ENCODE measurements at regions not wholly inside any gene's neighbourhood (a gene's known extent, or its start where the extent isn't known, plus 50 kb on each side); places are given as distances from the start of the nearest gene placed in this dataset.

DNA sequence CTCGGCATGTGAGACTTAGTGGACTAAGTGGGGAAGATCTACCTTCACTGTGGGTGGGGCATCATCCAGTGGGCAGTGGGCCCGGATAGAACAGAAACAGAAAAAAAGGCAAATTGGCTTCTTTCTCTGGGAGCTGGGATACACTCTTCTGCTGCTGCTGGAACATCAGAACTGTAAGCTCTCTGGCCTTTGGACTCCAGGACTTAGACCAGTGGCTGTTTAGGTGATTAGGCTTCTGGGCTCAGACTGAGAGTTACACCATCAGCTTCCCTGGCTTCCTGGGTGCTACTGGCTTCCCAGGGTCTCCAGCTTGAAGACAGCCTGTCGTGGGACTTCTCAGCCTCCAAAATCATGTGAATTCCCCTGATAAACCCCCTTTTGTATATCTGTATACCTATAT is 122.7 kb upstream of the SLC28A3 start:
- WGBS, result 55% methylated on average over 3 of the region's 3 CpGs
- Histone ChIP-seq H3K4me3 (no peak overlapping the region), H3K4me1 (no peaks in the 10 kb centered on the region), H3K36me3 (no peaks in the 10 kb centered on the region), H3K9me3 (peaks cover under 1% of the 10 kb centered on the region), H3K27me3 (no peaks in the 10 kb centered on the region), H3K27ac (no peak overlapping the region)
- DNase-seq (ENCODE audit: low spot score in 2 of 2), result no peak
- TF ChIP-seq, protein P1, sequence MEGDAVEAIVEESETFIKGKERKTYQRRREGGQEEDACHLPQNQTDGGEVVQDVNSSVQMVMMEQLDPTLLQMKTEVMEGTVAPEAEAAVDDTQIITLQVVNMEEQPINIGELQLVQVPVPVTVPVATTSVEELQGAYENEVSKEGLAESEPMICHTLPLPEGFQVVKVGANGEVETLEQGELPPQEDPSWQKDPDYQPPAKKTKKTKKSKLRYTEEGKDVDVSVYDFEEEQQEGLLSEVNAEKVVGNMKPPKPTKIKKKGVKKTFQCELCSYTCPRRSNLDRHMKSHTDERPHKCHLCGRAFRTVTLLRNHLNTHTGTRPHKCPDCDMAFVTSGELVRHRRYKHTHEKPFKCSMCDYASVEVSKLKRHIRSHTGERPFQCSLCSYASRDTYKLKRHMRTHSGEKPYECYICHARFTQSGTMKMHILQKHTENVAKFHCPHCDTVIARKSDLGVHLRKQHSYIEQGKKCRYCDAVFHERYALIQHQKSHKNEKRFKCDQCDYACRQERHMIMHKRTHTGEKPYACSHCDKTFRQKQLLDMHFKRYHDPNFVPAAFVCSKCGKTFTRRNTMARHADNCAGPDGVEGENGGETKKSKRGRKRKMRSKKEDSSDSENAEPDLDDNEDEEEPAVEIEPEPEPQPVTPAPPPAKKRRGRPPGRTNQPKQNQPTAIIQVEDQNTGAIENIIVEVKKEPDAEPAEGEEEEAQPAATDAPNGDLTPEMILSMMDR (IDR thresholded peaks at IDR 0.05), result no peak
- TF ChIP-seq POLR2A (IDR thresholded peaks at IDR 0.05), result no peak
- no peak for TF ChIP-seq POLR2AphosphoS5 (IDR thresholded peaks at IDR 0.05)
- no peak for TF ChIP-seq EP300 (IDR thresholded peaks at IDR 0.05)

DNA sequence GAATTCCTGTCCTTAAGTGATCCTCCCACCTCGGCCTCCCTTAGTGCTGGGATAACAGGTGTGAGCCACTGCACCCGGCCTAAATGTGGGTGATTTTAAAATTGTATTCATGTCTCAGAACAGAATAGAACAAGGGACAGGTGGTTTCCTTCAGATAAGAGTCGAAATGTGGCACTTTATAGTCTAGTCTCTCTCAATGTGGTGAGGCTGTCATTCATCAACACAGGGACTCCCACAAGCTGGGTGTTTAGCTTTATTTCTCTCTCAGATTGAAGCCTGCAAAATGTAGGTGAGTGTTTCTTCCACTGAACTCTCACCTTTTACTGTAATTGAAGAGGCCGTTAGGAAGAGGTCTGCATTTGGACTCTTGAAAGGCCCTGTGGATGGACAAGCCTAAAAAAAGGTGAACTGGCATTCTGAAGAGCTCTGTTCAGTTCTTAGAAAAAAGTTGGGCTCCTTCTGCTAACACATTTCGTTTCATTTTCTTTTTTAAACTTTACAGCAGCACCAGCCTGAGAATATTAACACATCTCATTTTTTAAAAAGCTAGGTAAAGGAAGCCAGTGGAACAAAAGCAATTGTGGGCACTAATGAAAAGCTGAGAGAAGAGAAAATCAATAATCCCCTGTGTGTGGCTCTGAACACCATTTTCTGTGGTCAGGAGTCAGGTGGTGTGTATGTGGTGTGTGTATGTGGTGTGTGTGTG is 126.2 kb upstream of the SLC28A3 start:
- WGBS, result 89% methylated on average over 5 of the region's 5 CpGs
- H3K9me3 ChIP-seq, result no peaks in the 10 kb centered on the region
- no peaks in the 10 kb centered on the region for H3K36me3 ChIP-seq
- no peaks in the 10 kb centered on the region for H3K4me1 ChIP-seq
- no peak for DNase-seq (ENCODE audit: low spot score in 2 of 2)
- TF ChIP-seq, protein P1 (IDR thresholded peaks at IDR 0.05), result no peak
- TF ChIP-seq POLR2A (IDR thresholded peaks at IDR 0.05), result no peak
- H3K27ac ChIP-seq, result no peak overlapping the region
- no peak overlapping the region for H3K4me3 ChIP-seq
- H3K27me3 ChIP-seq, result no peaks in the 10 kb centered on the region

DNA sequence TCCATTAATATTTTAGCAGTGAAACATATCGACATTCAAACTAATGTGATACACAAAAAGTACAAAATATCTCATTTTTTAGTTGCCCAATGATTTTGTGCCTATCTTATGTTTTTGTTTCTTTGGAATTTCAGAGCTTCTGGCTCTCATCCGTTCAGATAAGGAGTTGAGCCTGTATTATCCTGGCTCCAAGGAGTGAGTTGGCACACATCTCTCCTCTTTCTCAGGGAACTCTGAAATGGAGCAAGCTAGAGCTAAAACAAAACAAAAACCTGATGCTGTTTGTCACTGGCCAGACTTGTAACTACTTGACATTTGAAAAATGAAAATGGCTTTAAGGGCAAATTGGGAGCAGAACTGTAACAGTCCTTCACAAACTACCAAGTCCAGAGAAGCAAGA is 131.3 kb upstream of the SLC28A3 start:
- WGBS, result 66% methylated on average over 2 of the region's 2 CpGs

DNA sequence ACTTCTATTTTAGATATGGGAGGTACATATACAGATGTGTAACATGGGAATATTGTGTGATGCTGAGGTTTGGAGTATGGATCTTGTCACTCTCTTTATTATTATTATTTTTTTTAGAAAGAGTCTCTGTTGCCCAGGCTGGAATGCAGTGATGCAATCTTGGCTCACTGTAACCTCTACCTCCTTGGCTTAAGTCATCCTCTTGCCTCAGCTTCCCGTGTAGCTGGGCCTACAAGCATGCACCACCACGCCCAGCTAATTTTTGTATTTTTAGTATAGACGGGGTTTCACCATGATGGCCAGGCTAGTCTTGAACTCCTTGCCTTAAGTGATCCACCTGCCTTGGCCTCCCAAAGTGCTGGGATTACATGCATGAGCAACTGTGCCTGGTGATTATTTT is 138.4 kb upstream of the SLC28A3 start:
- no peak for DNase-seq (ENCODE audit: low spot score in 2 of 2)
- Histone ChIP-seq H3K36me3 (no peaks in the 10 kb centered on the region), H3K27ac (no peak overlapping the region), H3K27me3 (no peaks in the 10 kb centered on the region), H3K4me1 (peaks cover 5% of the 10 kb centered on the region), H3K9me3 (no peaks in the 10 kb centered on the region), H3K4me3 (no peak overlapping the region)
- TF ChIP-seq, protein P1 (IDR thresholded peaks at IDR 0.05), result no peak
- no peak for TF ChIP-seq POLR2A (IDR thresholded peaks at IDR 0.05)
- no peak for TF ChIP-seq POLR2AphosphoS5 (IDR thresholded peaks at IDR 0.05)
- no peak for TF ChIP-seq EP300 (IDR thresholded peaks at IDR 0.05)
- 73% methylated on average over 3 of the region's 3 CpGs for WGBS

More for the DNA sequence above, 131.3 kb upstream of the SLC28A3 start:
- no peaks in the 10 kb centered on the region for H3K9me3 ChIP-seq
- no peaks in the 10 kb centered on the region for H3K4me1 ChIP-seq
- H3K4me3 ChIP-seq, result no peak overlapping the region
- no peaks in the 10 kb centered on the region for H3K36me3 ChIP-seq
- TF ChIP-seq, protein P1 (IDR thresholded peaks at IDR 0.05), result no peak
- TF ChIP-seq POLR2AphosphoS5 (IDR thresholded peaks at IDR 0.05) (no peak), POLR2A (IDR thresholded peaks at IDR 0.05) (no peak), EP300 (IDR thresholded peaks at IDR 0.05) (no peak)
- DNase-seq (ENCODE audit: low spot score in 2 of 2), result no peak
- H3K27ac ChIP-seq, result no peak overlapping the region
- H3K27me3 ChIP-seq, result no peaks in the 10 kb centered on the region

DNA sequence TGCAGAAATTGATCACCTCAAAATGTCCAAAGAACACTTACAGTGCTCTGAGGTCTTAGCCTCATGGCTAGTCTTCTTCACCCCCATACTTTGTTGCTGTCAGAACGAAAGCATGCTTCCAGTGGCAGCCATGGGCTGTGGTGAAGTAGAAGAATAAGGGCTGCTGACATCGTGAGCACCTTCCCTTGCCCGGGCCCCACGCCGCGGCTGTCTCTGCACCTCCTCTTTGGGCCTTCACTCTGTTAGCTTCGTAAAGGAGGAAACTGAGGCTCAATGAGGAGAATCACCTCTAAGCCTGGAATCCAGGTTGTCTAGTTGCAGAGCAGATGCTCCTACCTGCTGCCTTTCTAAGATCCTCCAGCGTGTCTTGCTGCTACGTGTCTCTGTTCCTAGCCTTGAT is 139.5 kb upstream of the SLC28A3 start:
- Histone ChIP-seq H3K4me3 (no peak overlapping the region), H3K36me3 (no peaks in the 10 kb centered on the region), H3K9me3 (no peaks in the 10 kb centered on the region), H3K27me3 (no peaks in the 10 kb centered on the region), H3K4me1 (peaks cover 5% of the 10 kb centered on the region), H3K27ac (no peak overlapping the region)
- TF ChIP-seq, protein P1 (IDR thresholded peaks at IDR 0.05), result no peak
- TF ChIP-seq POLR2A (IDR thresholded peaks at IDR 0.05) (no peak), EP300 (IDR thresholded peaks at IDR 0.05) (no peak), POLR2AphosphoS5 (IDR thresholded peaks at IDR 0.05) (no peak)
- WGBS, result 94% methylated on average over 9 of the region's 9 CpGs
- no peak for DNase-seq (ENCODE audit: low spot score in 2 of 2)
